OCI-LY7 (cell line): ENCODE measurements at regions not wholly inside any gene's neighbourhood (a gene's known extent, or its start where the extent isn't known, plus 50 kb on each side); places are given as distances from the start of the nearest gene placed in this dataset.

Experiments
- BruUV-seq: library from RNA; stranded (reverse); fragments of 400-500 nt; replicated peaks from 2 replicates; lab custom pipeline; 2021; lab: Mats Ljungman, UMichigan
- CTCF ChIA-PET: fragments of 300-600 bp; sonication (Branson Sonifier 250); formaldehyde crosslinking; loops from one replicate; lab custom pipeline; 2022; ENCODE audit warnings: antibody characterized with exemption; ENCODE audit not compliant: unreplicated experiment; lab: Charles Lee
- POLR2A ChIA-PET: fragments of 300-600 bp; sonication (Branson Sonifier 250); formaldehyde crosslinking; loops from one replicate; lab custom pipeline; 2022; ENCODE audit warnings: antibody characterized with exemption; lab: Charles Lee
- DNase-seq: peaks from one replicate; pipeline ENCODE4 v3.0.0-alpha.2; 2015; ENCODE audit warnings: low spot score
- H2AFZ ChIP-seq: fragments of 200-600 bp; sonication (generic), shearing (Covaris generic); 2 replicates; pipeline ENCODE4 v1.6.1; 2014; ENCODE audit warnings: mild to moderate bottlenecking, antibody characterized with exemption, low read length, moderate library complexity
- H3K27ac ChIP-seq: fragments of 200-600 bp; sonication (generic); 2 replicates; pipeline ENCODE4 v1.5.1; 2014; ENCODE audit warnings: mixed run types, low read depth, mild to moderate bottlenecking, moderate library complexity, low read length, inconsistent platforms; ENCODE audit not compliant: poor library complexity, severe bottlenecking
- H3K36me3 ChIP-seq: fragments of 200-600 bp; sonication (generic); 2 replicates; pipeline ENCODE4 v1.6.1; 2014; ENCODE audit warnings: mild to moderate bottlenecking, antibody characterized with exemption, low read length, moderate library complexity, mixed read lengths; ENCODE audit not compliant: insufficient read depth
- H3K4me1 ChIP-seq: fragments of 200-600 bp; sonication (generic); 2 replicates; pipeline ENCODE4 v1.5.1; 2014; ENCODE audit warnings: mild to moderate bottlenecking, low read length; ENCODE audit not compliant: insufficient read depth, poor library complexity, severe bottlenecking
- H3K4me2 ChIP-seq: fragments of 200-600 bp; sonication (generic); 2 replicates; pipeline ENCODE4 v1.6.1; 2014; ENCODE audit warnings: mild to moderate bottlenecking, low read length
- H3K4me3 ChIP-seq: fragments of 200-600 bp; sonication (generic); 2 replicates; pipeline ENCODE4 v1.5.1; 2014; ENCODE audit warnings: mild to moderate bottlenecking, low read depth, low read length; ENCODE audit not compliant: poor library complexity, severe bottlenecking
- H3K79me2 ChIP-seq: fragments of 200-600 bp; sonication (generic); 2 replicates; pipeline ENCODE4 v1.6.1; 2016; ENCODE audit warnings: low read depth, mild to moderate bottlenecking, low read length, moderate library complexity, mixed read lengths; ENCODE audit not compliant: insufficient read depth
- H3K9me2 ChIP-seq: fragments of 200-600 bp; sonication (generic); 2 replicates; pipeline ENCODE4 v1.6.1; 2016; ENCODE audit warnings: mild to moderate bottlenecking, low read length, mixed read lengths; ENCODE audit not compliant: insufficient read depth
- H3K9me3 ChIP-seq: fragments of 200-600 bp; sonication (generic); 2 replicates; pipeline ENCODE4 v1.6.1; 2014; ENCODE audit warnings: mild to moderate bottlenecking, mixed run types, low read length, mixed read lengths
- H4K20me1 ChIP-seq: fragments of 200-600 bp; sonication (generic); 2 replicates; pipeline ENCODE4 v1.6.1; 2014; ENCODE audit warnings: mild to moderate bottlenecking, antibody characterized with exemption, low read length, moderate library complexity, mixed read lengths; ENCODE audit not compliant: insufficient read depth
- EZH2phosphoT487 ChIP-seq: fragments of 200-600 bp; sonication (generic); IDR thresholded peaks from 2 replicates; pipeline ENCODE4 v1.6.1; 2018; ENCODE audit warnings: low read depth, borderline replicate concordance, mild to moderate bottlenecking, mixed run types, antibody characterized with exemption, low read length, moderate library complexity, mixed read lengths
- intact Hi-C: fragments of 100-400 bp; cut with micrococcal nuclease; formaldehyde crosslinking; loops from one replicate; pipeline ENCODE4 v1.10.0; 2022; ENCODE audit not compliant: unreplicated experiment
- TF ChIP-seq, protein P1 (sequence below): fragments of 200-600 bp; sonication (generic); conservative IDR thresholded peaks from 2 replicates; pipeline ENCODE4 v1.5.1; 2014; ENCODE audit warnings: mild to moderate bottlenecking, antibody characterized with exemption, low read length, moderate library complexity, mixed read lengths

DNA sequence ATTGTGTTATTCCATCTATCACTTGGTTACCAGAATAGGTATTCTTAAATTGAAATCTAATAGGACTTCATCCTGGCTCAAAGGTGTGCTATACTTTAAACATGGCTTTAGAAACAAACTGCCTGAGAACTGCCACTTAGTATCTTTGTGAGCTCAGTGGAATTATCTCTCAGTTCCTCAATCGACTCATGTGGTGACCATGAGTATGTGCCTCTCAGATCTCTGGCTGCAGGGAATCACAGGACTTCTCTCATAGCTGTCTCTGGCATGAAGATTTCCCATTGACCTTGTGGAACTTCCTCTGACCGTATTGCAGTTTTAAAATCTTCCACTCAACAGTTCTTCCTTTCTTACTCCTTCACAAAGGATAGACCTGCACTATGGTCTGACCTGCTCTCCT is 681.9 kb upstream of the BOD1L1 start:
- no peaks in the 10 kb centered on the region for H3K4me1 ChIP-seq
- TF ChIP-seq, protein P1, sequence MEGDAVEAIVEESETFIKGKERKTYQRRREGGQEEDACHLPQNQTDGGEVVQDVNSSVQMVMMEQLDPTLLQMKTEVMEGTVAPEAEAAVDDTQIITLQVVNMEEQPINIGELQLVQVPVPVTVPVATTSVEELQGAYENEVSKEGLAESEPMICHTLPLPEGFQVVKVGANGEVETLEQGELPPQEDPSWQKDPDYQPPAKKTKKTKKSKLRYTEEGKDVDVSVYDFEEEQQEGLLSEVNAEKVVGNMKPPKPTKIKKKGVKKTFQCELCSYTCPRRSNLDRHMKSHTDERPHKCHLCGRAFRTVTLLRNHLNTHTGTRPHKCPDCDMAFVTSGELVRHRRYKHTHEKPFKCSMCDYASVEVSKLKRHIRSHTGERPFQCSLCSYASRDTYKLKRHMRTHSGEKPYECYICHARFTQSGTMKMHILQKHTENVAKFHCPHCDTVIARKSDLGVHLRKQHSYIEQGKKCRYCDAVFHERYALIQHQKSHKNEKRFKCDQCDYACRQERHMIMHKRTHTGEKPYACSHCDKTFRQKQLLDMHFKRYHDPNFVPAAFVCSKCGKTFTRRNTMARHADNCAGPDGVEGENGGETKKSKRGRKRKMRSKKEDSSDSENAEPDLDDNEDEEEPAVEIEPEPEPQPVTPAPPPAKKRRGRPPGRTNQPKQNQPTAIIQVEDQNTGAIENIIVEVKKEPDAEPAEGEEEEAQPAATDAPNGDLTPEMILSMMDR = no peak
- no peak for TF ChIP-seq EZH2phosphoT487
- H3K79me2 ChIP-seq = no peaks in the 10 kb centered on the region
- ChIA-PET POLR2A (no interaction called here), CTCF (interaction anchor here (0.6 kb wide), 1 partner anchor 9 kb away, joined by 5 read pairs; no protein-coding TSS in a partner anchor)
- no peak overlapping the region for H2AFZ ChIP-seq
- no peak overlapping the region for H3K4me2 ChIP-seq
- intact Hi-C loops = no loop called here
- no peaks in the 10 kb centered on the region for H3K9me2 ChIP-seq
- DNase-seq = no peak
- H3K9me3 ChIP-seq = no peaks in the 10 kb centered on the region
- H3K27ac ChIP-seq = no peak overlapping the region
- H3K4me3 ChIP-seq = no peak overlapping the region
- no peaks in the 10 kb centered on the region for H4K20me1 ChIP-seq
- no TSS peak for BruUV-seq
- no peaks in the 10 kb centered on the region for H3K36me3 ChIP-seq

DNA sequence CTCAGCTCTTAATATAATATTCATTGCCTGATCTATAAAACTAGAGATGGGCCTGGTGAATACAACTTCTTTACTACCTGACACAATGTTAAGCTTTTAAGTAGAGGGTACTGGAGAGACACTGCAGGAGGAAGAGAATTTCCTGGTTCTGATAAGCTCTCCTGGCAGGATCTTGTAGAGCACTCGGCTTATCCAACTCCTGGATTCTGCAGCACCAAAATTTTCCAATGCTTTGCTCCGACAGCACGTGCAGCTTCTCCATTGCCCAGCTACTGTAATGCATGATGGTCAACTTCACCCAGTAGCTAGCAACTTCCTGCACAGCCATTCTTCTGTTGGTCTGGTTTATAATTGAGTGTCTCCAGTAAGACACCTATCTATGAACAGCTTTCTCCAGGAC is 686.2 kb upstream of the BOD1L1 start:
- intact Hi-C loops = no loop called here
- Histone ChIP-seq H2AFZ (no peak overlapping the region), H3K4me2 (no peak overlapping the region), H3K4me1 (no peaks in the 10 kb centered on the region), H3K79me2 (no peaks in the 10 kb centered on the region), H3K9me3 (no peaks in the 10 kb centered on the region), H4K20me1 (no peaks in the 10 kb centered on the region), H3K27ac (no peak overlapping the region), H3K9me2 (no peaks in the 10 kb centered on the region), H3K36me3 (no peaks in the 10 kb centered on the region), H3K4me3 (no peak overlapping the region)
- CTCF ChIA-PET = no interaction called here
- no peak for DNase-seq
- BruUV-seq = no TSS peak
- TF ChIP-seq, protein P1 = no peak
- no peak for TF ChIP-seq EZH2phosphoT487
- POLR2A ChIA-PET = no interaction called here

DNA sequence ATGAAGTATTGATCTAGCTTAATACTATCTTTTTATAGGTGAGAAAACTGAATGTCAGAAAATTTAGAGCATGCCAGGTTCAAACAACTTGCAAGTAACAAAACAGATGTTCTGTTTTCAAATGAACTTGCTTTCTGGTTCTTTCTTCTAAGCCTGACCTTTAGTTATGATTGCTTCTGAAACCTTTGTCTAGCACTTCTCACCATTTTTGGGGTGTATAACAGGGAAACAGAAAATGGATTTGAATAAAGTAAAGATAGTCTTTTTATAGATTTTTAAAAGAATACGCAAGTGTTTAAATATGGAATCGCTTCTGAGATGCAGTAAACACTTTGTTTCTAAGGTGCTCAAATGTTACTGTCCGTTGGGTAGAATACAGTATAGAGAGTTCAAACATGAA is 687.2 kb upstream of the CPEB2 start:
- Histone ChIP-seq H3K4me3 (no peak overlapping the region), H4K20me1 (no peaks in the 10 kb centered on the region), H3K9me2 (no peaks in the 10 kb centered on the region), H3K36me3 (no peaks in the 10 kb centered on the region), H3K79me2 (no peaks in the 10 kb centered on the region), H2AFZ (no peak overlapping the region), H3K4me2 (no peak overlapping the region), H3K9me3 (no peaks in the 10 kb centered on the region), H3K27ac (no peak overlapping the region), H3K4me1 (no peaks in the 10 kb centered on the region)
- BruUV-seq = no TSS peak
- ChIA-PET POLR2A (no interaction called here), CTCF (no interaction called here)
- no peak for DNase-seq
- intact Hi-C loops = no loop called here
- TF ChIP-seq, protein P1 = no peak
- TF ChIP-seq EZH2phosphoT487 = no peak
